ENCODE measurements at regions not wholly inside any gene's neighbourhood (a gene's known extent, or its start where the extent isn't known, plus 50 kb on each side); places are given as distances from the start of the nearest gene placed in this dataset.

DNA sequence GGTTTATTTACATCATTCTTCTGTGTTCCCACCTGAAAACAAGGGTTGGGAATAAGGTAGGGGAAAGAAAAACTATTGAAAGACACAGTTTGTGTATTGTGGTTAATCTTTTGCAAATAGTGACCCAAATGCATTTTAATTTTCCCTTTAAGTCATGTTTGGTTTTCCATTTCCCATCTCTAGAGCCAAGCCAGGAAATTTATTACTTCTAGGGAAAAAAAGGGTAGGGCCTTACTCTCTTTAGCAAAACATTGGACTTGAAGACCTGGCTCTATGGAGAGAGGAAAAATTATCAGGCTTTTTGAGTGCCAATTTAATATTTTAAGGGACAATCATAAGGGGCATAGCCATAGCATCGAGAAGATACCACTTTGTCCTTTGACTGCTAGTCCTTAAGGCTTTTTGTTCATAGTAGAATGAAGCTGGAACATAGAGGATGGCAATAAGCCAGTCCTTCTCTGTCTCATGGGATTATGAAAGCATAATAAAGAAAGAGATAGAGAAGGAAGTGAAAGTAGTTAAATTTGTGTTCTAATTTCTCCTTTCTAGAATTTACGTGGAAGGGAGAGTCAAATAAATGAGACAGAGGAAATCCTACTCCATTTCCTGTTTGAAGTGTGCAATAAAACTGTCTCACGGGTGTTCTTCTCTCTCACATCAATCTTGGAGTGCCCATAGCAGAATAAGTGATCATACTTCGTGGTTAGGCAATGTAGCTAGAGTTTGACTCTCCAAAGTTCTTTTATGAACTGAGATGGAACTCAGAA, 50.9 kb upstream of the PPFIA2 start:
- H3K4me3 ChIP-seq (ENCODE audit: low read length) = peak overlapping the region; percentile 39
- peaks cover 78% of the 10 kb centered on the region for H3K27me3 ChIP-seq (ENCODE audit: low read depth, low read length)
- H3K4me1 ChIP-seq (ENCODE audit: low read length) = peaks cover 23% of the 10 kb centered on the region
- no peak overlapping the region for H2AFZ ChIP-seq (ENCODE audit: low read depth, low read length)
- peaks cover 14% of the 10 kb centered on the region for H4K20me1 ChIP-seq (ENCODE audit: insufficient read depth, low read length)
- peaks cover 9% of the 10 kb centered on the region for H3K9me3 ChIP-seq (ENCODE audit: insufficient read depth, low read length)
- H3K9ac ChIP-seq (ENCODE audit: low read length) = no peak overlapping the region
- peak overlapping the region; percentile 65 for H3K4me2 ChIP-seq (ENCODE audit: low read length)
- no peaks in the 10 kb centered on the region for H3K36me3 ChIP-seq (replicated peaks; ENCODE audit: low read depth, low read length)
- H3K27ac ChIP-seq (ENCODE audit: low read length) = peak overlapping the region; percentile 35; the same call in 1 of the 2 replicates
- H3K79me2 ChIP-seq (ENCODE audit: low read length) = no peaks in the 10 kb centered on the region
- TF ChIP-seq EZH2phosphoT487 (IDR thresholded peaks at IDR 0.05; ENCODE audit: low read depth) = peak; percentile 88
- TF ChIP-seq, protein P1, sequence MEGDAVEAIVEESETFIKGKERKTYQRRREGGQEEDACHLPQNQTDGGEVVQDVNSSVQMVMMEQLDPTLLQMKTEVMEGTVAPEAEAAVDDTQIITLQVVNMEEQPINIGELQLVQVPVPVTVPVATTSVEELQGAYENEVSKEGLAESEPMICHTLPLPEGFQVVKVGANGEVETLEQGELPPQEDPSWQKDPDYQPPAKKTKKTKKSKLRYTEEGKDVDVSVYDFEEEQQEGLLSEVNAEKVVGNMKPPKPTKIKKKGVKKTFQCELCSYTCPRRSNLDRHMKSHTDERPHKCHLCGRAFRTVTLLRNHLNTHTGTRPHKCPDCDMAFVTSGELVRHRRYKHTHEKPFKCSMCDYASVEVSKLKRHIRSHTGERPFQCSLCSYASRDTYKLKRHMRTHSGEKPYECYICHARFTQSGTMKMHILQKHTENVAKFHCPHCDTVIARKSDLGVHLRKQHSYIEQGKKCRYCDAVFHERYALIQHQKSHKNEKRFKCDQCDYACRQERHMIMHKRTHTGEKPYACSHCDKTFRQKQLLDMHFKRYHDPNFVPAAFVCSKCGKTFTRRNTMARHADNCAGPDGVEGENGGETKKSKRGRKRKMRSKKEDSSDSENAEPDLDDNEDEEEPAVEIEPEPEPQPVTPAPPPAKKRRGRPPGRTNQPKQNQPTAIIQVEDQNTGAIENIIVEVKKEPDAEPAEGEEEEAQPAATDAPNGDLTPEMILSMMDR (IDR thresholded peaks at IDR 0.05; ENCODE audit: low read depth, low read length) = no peak

DNA sequence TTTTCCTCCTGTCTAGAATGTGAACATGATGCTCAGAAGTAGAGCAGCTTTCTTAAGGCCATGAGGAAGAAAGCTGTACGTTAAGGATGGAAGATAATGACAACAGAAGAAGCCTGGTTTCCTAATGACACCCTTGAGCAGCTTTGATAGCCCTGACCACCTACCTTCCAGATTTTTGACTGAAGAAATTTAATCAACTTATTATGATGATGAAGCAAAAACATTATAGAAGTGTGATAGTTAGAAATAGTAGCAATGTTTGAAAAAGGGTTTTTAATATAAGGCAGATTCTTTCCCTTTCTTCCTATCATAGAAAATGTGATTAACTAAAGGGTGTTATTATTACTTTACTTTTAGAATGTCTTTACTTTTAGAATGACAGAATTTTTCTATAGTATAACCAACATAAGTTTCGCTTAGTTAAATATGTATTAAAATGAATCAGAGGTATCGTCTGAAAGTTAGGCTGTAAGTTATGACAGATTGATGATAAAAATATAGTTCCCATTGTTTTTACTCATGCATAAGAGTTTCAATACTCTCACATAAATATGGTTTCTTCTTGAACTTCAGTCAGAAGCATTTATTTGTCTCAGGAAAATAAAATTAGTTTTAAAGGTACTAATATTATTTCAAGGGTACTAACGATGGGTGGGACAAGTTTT, 50.1 kb upstream of the PPFIA2 start:
- Histone ChIP-seq H3K79me2 (ENCODE audit: low read length) (no peaks in the 10 kb centered on the region), H3K9me3 (ENCODE audit: insufficient read depth, low read length) (peaks cover 9% of the 10 kb centered on the region), H2AFZ (ENCODE audit: low read depth, low read length) (no peak overlapping the region), H3K27ac (ENCODE audit: low read length) (no peak overlapping the region), H3K4me1 (ENCODE audit: low read length) (peaks cover 23% of the 10 kb centered on the region), H3K4me3 (ENCODE audit: low read length) (peak overlapping the region; percentile 39), H3K9ac (ENCODE audit: low read length) (no peak overlapping the region), H3K4me2 (ENCODE audit: low read length) (peak overlapping the region; percentile 65), H3K27me3 (ENCODE audit: low read depth, low read length) (peaks cover 78% of the 10 kb centered on the region), H3K36me3 (replicated peaks; ENCODE audit: low read depth, low read length) (no peaks in the 10 kb centered on the region), H4K20me1 (ENCODE audit: insufficient read depth, low read length) (peaks cover 14% of the 10 kb centered on the region)
- TF ChIP-seq, protein P1 (IDR thresholded peaks at IDR 0.05; ENCODE audit: low read depth, low read length) = no peak
- TF ChIP-seq EZH2phosphoT487 (IDR thresholded peaks at IDR 0.05; ENCODE audit: low read depth) = no peak
